ENCODE measurements at regions not wholly inside any gene's neighbourhood (a gene's known extent, or its start where the extent isn't known, plus 50 kb on each side); places are given as distances from the start of the nearest gene placed in this dataset.

DNA sequence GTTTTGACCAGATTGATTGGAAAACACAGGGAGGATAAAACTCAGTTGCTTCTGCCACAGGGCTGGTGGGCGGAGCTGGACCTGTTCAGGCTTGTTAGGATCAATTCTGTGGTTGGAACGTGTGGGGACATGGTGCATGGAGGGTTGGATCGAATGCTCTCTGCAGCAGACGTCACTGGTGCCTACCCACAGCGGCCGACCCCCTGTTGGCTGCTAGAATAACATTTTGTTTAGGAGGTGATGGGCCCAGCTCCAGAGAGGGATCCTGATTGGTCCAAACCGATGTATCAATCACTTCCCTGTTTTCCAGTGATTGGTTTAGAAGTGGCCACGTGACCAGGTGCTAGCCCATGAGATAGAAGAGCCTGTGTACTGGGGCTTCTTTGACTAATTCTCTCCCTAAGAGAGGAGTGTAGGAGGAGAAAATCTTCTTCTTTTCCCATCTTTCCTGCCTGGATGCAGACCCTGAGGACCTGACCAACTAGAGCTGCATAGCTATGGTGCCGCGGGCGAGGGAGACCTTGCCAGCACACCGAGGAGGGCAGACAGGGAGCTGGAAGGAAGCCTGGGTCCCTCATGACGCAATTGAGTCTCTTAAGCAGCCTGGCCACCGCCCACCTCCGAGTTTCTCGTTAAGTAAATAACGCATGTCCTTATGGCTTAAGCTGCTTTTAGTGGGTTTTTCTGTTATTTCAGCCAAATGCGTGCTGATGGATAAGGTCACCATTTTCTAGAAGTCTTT is 163.5 kb downstream of the AACS start:
- DNase-seq, result no peak

DNA sequence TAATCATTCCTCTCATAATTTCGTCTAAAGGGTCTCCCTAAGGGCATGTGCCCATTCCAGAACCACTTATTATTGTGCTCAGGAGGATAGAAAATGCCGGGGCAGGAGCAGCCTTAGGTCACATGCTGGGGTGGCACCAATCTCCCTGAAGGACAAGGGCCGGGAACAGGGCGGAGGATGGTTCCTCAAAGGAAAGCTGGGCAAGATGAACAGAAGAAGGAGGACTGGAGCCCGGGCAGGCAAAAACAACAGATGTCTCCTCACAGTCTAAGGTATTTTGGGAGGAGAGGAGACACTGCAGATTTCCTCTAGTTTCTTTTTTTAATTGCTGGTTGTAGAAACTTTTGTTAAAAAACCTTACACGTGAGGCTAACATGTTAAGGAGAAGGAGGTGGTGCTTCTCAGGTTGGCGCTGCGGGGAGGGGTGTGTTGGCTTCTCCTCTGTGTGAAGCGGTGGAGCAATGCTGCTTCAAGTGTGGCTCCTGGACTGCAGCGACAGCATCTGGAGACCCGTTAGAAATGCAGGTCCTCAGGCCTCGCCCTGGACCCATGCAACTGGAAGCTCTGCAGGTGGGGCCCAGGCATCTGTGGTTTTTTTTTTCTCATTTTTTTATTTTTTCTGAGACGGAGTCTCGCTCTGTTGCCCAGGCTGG is 164.8 kb downstream of the AACS start:
- DNase-seq, result no peak

DNA sequence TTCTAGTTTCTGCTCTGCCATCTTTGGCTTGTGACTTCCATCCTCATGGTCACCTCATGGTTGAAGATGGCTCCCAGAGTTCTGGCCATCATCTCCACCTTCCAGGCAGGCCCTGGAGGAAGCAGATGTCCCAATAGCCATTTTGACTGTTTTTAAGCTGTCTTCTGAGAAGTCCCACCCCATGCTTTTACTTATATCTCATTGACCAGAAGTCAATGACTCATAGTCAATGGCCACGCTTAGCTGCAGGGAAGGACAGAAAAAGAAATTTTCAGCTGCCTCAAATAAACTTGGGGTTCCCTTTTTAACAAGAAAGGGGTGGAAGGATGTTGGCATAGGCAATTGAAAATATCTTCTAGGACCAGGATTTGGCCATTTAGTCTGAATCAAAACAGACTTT is 168.1 kb downstream of the AACS start:
- no peak for DNase-seq

DNA sequence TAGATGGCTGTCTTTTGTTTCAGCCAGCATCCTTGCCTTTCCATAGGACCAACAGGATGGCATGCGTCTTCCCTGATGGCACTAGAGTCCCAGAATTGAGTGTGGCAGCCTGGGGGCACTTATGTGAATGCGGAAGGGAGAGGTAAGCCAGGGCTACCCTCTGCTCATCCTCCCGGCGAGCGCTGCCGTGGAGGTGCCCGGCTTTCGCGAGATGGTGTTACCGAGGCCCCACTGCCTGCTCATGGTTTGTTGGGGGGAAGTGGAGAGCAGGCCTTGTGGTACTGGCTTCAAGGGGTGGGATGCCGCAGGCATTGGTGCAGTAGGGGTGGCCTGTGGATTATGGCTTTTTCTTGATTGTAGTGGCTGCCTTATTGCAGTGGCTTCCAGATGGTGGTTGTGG is 174.3 kb downstream of the AACS start:
- DNase-seq, result no peak

DNA sequence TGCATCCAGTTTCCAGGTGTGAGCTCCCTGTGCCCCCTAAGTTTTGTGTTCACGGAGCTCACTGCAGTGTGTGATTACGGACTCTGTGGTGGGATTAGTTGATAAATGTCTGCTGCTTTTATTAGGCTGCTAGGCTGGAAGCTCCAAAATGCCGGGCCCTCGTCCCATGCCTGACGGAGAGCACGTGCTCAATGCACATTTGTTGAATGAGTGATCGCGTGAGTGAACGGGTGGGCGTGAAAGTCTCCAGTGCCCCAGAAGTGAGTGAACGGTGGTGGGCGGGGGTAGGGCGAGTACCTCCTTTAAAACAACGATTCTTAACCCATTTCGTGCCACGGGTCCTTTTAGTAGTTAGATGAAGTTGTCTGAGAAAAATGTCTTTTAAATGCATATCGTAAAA is 175.5 kb downstream of the AACS start:
- no peak for DNase-seq

DNA sequence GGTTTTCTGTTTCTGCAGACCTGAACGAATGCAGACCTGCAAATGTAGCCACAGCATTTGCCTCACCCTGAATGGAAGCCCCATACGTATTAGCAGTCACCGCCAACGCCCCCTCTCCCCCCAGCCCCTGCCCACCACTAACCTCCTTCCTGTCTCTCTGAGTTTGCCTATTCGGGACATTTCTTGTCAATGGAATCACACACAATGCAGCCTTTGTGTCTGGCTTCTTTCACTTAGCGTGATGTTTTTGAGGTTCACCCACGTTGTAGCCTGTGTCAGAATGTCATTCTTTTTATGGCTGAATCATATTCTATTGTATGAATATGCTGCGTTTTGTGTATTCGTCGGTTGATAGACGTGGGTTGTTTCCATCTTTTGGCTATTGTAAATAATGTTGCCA is 178.6 kb downstream of the AACS start:
- no peak for DNase-seq

DNA sequence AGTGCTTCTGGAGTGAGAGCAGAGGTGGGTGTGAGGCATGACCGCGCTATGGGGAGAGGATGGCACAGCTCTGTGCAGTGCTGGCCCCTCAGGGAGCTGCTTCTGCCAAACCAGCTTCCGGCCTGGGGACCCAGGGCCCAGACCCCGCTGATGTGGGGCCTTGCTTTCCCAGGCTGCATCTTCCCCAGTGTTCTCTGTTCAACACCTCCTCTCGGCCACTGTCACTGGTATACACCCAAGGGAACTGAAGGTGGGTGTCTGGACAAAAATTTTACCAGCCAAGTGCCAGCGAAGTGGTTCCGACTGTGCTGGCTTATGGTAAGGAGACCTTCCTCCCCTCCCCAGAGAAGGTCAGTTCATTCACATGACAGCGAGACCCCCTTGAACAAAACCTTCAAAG is 179.1 kb downstream of the AACS start:
- DNase-seq, result no peak

DNA sequence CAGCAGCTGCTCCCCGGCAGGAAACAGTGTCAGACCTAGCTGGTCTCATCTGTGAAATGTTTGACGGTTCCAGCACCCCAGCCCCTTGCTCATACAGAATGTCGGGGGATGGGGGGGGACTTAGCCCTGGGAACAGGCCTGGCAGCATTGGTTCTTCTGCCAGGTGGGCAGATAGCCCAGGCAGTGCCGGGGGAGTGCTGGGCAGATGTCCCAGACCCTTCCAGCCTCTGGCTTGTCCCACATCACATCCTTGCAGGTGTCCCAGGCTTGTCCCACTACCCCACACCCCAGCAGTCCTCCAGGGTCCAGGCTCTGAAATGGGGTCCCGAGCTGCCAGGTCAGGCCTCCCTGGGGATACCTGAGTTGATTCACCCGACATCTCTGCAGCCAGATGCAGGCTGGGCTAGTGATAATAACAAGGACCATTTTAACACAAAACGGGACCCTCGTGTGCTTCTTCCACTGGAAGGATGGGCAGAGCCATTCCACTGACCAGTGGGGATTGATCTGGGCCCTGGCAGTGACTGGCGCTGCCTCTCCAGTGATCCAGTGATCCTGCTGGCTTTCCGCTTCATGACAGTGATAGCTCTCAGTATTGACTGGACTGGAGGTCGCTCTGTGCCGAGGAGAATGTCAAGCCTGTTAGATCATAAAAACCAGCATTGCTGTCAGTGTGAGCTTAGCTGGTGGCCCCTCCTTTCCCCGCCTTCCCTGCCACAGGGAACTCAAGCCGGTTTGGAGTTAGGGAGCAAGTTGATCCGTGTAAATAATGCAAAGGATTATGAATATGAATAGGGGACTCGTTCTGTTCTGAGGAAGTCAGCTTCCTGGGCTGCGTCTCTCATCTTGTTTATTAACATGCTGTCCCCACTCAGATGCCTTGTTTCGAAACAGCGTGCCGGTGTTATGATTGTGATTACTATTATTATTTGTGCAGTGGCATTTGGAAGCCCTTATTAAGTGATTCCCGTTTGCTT is 180.6 kb downstream of the AACS start:
- DNase-seq, result no peak

DNA sequence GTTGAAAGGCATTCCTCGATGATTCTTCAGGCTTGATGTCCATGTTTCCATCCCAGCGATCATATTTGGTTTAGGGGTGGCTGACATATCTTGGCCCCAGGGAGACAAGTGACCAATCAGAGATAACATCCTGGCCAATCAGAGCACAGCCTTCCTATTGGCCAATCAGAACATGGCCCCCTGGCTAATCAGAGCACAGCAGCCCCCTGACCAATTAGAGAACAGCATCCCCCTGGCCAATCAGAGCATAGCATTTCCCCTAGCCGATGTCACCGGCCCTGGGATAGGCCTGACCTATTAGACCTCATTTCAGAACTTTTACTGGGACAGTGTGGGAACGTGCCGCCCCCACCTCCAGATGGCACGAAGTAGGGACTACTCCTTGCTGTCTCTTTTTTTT is 182.2 kb downstream of the AACS start:
- DNase-seq, result no peak

DNA sequence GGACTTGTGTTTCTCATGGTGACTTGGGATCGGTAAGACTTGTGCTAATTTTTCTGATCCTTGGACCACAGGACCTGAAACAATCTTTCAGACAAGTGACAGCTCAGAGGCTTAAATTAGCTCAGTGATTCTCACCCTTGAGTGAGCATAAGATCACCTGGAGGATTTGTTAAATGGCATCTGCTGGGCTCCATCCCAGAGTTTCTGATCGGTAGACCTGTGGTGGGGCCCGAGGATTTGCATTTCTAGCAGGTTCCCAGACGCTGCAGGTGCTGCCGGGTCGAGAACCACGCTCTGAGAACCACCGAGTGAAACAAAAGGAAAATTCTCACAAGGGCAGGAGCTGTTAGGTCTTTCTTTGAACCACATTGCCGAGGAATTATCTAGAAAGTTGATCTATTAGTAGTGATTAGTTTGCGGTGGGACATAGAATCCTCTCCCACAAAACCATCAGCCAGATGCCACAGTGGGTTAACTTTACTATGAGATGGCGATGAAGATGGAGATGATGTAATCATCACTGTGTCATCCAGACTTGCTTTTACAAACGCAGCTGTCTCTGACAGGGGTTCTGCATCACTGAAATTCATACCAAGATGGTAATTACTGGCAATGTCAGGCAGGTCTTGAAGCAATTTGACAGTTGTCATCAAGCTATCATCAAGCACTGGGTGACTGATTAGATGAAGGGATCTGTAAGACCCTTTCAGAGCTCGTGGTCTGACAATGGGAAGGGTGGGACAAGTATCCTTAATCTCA is 184.0 kb downstream of the AACS start:
- DNase-seq, result no peak

DNA sequence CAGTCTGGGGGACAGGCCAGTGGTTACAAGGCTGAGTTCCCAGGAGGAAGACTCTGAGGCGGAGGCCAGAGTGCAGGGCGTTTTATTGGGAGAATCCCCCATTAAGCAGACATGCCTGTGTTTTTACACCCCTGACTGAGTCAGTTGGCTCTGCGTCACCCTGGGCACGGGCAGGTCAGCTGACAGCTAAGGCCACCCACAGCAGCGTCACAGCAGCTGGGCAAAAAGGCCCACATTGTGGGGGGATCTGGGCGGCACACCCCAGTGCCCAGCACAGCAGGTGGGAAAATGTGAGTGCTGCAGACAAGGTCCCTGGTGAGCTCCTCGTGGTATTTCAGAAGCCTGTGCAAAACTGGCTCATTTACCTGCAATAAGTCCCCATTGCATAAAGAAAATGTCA is 184.7 kb downstream of the AACS start:
- DNase-seq, result no peak

DNA sequence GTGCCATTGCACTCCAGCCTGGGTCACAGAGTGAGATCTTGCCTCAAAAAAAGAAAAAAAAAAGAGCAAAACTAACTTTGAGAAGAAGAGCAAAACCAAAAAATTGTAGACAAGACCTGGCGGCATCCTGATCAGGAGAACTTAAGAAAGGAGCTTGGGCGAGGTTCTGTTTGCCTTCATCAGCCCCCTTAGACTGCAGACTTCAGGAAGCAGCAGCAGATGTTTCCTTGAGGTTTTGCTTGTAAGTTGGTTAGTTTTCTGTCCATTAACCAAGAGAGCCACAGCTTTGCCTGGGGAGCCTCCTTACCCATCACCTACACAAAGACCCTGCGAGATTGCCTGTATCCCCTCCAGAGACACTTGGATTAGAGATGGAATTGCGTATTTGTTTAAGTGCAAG is 189.0 kb downstream of the AACS start:
- DNase-seq, result no peak

DNA sequence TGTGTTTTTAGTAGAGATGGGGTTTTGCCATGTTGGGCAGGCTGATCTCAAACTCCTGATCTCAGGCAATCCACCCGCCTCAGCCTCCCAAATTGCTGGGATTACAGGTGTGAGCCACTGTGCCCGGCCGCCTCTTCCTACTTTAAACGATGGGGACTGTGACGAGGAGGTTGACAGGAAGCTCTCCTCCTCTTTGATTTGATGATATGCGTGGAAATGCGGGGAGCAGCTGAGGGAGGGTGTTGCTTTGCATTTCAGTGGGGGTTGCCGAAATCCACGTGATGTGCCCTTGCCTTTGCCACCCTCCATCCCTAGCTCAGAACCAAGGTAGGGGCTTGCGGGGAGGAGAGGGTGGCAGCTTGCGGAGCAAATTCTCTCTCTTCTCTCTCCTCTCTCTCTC is 189.6 kb downstream of the AACS start:
- DNase-seq, result no peak

DNA sequence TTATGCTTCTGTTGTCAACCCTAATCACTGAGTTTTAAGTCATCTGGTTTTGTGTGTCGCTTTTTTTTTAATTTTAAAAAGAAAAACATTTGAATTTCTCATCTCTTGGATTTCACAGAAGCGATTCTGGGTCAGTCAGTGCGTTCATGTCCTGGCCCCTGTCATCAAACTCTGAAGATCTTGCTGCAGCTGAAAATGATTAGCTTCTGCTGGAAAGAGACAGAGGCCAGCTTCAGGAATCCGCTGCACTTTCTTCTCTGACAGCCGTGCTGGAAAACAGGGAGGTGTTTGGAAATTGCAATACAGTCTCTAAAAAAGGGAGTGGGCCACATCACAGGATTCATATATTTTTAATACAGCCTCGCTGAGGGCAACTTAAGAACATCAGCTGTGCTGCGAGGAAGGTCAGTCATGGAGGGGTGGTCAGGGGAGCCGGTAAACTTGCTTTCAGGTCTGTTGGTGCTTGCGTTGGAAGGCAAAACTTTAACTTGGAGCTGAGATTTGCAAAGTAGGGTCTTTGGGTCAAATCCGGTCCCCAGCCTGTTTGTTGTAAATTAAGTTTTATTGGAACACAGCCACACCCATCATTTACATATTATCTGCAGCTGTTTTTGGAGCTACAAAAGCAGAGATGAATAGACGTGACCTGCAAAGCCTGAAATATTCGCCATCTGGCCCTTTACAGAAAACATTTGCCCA is 190.8 kb downstream of the AACS start:
- no peak for DNase-seq

DNA sequence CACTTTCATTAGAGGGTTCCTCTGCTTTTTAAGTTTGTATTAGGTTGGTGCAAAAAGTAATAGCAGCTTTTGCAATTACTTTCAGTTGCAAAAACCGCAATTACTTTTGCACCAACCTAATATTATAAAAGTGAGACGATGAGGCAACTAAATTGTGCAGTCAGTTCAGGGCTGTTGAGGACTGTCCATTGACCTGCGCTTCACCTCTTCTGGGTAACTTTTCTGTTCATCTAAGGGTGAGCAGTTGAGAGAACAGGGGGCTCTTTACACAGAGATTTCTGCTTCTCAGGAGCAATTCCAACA is 191.3 kb downstream of the AACS start:
- no peak for DNase-seq

DNA sequence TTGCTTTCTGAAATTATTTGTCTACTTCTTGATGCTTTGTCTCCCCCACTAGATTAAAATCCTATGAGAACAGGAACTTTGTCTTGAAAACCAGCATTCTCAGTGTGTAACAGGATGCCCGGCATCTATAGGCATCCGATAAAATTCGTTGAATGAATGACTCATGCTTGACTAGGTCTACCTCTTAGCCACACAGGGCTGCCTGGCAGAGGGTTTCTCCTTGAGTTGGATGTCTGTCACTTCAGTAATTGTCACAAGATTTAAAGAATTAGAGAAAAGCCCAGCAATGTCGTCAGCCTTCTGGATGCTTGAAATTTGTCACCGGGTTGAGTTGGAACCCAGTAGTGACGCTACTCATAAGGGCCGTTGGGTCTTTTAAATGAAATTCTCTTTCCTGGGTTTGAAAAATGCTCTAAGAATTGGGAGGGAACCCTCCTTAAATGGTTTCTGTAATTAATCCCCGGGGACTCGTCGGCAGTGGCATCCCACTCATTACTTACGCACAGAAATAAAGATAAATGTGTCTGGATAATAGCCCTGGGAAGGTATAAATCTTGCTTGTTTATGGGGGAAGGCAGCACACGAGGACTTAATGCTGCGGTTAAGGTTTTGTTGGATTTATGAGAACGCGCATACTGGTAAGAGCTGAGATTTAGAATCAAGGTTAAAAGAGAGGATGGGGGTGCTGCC is 194.1 kb downstream of the AACS start:
- DNase-seq, result no peak

DNA sequence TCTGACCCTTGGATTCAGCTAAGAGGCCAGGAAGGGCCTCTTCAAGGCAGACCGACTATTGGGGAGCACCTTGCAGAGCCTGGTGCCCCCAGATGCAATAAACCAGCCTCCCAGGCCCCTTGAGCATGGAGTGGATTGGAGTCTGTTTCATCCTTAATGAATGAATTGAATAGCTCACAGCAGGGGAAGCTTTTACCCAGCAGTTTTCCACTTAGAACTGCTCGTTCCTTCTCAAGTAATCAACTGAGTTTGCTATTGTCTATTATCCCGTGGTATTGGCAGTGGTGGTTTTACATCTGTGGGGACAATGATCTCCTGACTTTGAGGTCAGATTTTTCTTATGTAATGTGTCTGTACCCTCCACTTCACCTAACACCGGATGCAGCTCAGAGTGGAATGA is 197.6 kb downstream of the AACS start:
- DNase-seq, result no peak

DNA sequence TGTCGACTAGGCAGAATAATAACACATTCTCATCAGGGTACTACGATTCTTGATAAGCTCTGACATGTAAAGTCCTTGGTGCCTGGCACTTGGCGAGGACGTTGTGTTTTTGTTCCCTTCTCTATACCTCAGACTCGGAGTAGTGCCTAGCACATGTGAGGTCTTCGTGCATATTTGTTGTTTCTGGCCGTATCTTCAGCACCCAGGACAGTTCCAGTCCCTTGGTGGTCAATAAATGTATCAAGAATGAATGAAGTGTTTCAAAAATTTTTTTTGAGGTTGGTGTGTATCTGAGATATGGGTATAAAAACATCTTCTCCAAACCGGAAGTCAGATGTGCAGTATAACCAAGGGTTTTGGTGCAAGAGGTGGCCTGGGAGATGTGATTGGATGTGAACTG is 198.2 kb downstream of the AACS start:
- no peak for DNase-seq

DNA sequence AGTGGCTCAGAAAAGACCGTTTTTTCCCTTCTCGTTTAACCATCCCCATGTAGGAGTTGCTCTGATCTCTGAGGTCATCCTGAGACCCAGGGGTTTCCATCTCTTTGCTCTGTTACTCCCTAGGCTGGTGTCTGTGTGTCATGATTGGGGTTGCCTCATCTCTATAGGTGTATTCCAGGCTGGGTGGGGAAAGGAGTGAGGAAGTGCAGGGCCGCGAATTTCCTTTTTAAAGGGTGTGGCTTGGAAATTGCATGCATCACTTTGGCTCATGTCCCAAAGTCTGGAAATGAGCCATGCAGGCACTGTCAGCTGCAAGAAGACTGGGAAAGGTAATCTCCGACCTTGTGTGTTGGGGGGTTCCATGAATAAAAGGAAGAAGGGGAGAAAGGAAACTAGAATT is 201.9 kb downstream of the AACS start:
- no peak for DNase-seq

DNA sequence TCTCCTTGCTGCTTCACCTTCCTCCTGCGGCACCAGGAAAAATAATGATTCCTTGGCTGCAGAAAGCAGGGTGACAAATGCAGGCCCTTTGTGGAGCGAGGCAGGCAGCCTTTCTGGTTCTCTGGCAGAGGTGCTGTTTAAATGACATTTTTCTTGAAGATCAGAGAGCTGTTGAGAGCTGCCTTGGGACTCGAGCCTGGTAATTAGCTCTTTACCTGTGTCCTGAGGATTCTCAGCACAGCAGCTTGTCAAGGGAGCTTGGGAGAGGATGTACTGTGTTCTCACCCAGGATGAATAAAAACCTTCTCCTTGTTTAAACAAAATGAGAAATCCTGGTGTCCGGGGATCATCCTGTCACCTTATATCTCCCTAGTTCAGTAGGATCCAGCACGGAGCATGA is 204.0 kb downstream of the AACS start:
- DNase-seq, result no peak

DNA sequence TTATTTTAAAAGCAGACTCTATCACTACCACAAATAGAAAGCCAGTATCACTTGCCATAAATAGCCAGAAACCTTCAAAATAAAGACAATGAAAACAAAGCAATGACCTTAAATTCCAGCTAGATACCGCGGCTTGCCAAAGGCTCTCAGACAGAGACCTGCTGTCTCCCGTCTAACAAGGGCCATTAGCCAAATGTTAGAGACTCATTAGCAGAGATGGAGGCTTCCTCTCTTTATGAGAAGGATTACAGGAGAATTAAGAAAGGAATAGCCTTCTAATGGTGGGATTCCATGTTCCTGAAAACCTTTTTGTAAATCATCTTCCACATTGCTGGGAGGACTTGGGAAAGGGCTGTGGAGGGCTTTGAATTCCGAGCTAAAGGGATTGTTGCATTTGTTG is 206.7 kb downstream of the AACS start:
- DNase-seq, result no peak

DNA sequence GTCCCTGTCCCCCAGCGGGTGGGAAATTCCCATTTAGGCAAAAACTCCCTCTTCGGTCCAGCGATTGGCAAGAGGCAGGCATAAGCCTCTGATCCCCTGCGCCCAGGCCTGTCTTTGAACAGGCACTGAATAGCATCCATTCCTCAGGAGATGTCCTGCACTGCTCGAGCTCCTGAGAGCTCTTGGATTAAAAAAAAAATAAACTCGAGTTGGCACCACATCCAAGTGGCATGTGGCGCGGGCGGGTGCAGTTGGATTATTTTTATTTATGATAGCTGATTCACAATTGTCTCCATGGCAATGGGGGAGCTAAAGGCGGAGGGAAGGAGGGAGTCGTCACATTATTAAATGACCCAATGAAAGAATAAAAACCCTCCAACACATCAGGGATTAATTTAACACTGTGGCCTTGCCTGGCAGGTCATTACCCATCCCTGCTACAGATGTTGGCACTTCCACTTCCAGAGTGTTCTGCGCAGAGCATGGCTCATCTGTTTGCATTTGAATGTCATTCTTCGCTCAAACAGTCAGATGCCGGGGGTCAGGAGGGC is 207.2 kb downstream of the AACS start:
- DNase-seq, result no peak

Measured in stimulated activated CD4-positive, alpha-beta T cell treated with anti-CD3 and anti-CD28 coated beads, Interleukin-2, amount 100 ng/mL, for 24 hours (primary cell).